ENCODE measurements at regions not wholly inside any gene's neighbourhood (a gene's known extent, or its start where the extent isn't known, plus 50 kb on each side); places are given as distances from the start of the nearest gene placed in this dataset.

DNA sequence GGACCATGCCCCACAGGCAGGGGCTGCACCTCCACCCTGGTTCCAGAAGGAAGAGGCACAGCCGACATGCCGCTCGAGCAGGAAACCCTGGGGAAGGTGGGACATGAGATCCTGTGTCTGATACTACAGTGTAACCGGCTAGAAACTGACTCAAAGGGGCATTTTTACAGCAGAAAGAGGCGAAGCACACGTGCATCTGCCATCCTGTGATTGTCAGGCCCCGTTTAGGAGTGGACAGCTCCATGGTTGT, 62.7 kb downstream of the SIK1 start:
- no peak for DNase-seq

DNA sequence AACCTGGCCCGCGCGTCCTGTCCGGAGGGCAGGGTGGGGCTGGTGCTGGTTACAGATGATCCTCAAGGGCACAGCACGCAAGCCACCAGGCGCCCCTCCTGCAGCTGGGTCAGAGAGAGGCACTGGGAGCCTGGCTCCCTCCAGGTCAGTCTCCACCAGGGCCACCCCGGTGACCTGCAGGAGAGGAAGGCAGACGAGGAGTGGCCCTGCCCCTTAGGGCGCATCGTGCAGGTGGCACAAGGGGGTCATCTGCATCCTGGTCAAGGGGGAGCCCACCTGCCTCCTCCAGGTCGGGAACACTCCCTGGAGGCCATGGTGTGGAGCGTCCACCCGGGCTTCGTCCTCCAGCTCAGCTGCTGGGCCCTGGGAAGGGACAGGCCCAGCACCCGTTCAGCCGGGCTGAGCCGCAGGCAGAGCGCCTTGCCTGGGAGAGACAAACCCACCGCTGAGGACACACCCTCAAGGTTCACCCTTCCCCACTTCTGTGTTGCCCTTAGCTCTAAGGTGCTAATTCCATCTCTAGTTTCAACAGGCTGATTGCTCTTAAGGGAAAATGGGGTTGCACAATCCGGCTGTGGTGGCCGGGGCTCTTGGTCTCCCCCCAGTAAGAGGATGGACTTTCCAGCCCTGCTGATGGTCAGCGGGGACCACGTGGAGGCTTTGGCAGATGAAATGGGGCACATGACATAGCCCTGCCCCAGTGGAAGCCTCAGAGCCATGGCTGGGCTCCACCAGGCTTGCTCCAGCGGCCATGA, 63.2 kb downstream of the SIK1 start:
- DNase-seq, result no peak

DNA sequence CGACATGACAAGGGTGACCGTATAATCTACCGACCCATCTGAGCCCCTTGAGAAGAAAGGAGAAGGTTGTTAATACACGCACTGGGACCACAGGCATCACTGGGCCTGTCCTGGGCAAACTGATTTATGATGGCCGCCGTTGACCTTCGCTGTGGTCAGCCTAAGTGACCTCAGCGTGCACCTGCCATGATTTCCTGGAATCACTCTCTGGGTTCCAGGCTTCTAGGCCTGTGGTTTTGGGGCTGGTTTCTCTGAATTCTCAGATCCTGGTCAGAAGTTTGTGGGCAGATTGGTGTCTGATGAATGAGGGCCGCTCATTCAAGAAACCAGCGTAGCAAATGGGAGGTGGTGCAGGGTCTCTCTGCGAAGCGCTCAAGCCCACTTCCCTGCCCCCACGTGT, 64.0 kb downstream of the SIK1 start:
- no peak for DNase-seq

DNA sequence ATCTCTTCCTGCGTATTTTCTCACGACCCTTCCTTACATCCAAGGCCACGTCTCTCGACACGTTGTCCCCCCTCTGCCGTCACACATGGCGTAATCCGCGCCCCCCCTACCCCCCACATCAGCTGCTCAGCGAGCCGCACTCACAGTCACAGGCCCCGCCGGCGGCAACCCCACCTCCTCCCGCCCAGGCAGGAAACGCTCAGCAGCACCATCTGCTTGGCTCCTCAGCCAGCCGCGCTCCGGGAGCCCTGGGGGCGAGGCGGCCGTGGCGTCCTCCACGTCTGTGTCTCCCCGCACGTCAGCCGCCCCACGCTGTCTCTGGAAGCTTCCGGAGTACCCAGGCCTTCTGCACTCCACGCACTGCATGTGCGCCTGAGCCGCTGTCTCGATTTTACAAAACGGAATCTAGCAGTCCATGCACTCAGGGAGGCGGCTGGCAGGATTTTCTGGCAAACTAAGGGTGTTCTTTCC, 64.6 kb downstream of the SIK1 start:
- no peak for DNase-seq

- no peak for DNase-seq
Observed at GRCh38 chr21:43361493-43362296, 65.2 kb downstream of the SIK1 start.

GRCh38 chr21:43361127-43361492, 65.8 kb downstream of the SIK1 start:
- DNase-seq, result no peak

GRCh38 chr21:43360441-43361126, 66.3 kb downstream of the SIK1 start:
- DNase-seq, result no peak

GRCh38 chr21:43358940-43359822, 67.8 kb downstream of the SIK1 start:
- DNase-seq, result no peak

DNA sequence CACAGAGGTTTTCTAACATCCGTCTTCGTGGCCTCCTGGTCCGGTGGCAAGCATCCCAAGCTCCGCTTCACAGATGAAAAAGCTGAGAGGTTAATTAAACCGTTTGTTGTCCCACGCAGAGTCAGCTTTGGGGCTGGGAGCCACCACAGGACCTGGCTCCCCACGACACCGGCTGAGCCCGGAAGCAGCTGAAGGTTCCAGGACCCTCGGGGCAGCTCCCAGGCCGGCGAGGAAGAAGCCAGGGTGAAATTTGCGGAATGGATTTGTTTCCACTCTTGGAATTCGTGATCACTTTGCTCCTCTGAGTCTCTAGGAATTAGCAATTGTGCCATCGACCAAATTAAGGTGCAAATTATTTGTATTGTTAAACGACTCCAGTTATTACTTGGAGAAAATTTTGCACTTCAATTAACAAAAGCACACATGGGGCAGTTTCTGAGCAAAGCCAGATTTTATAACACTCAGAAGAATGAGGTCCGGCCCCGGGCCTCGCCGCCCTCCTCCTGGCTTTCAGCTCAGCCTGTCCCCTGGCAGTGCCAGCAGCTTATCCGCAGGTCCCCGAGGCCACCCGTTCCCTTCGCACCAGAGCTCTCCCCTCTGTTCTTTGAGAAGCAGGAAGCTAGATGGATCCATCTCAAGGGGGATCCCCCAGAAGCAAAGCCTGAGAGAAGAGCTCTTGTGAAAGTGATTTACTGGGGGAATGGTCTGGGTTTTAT, 69.1 kb downstream of the SIK1 start:
- no peak for DNase-seq

GRCh38 chr21:43355925-43356289, 71.0 kb downstream of the SIK1 start:
- DNase-seq, result no peak

GRCh38 chr21:43355266-43355924, 71.5 kb downstream of the SIK1 start:
- DNase-seq, result no peak

- no peak for DNase-seq
Observed at GRCh38 chr21:43354666-43355065, 72.3 kb downstream of the SIK1 start.

GRCh38 chr21:43354026-43354420, 72.9 kb downstream of the SIK1 start:
- DNase-seq, result peak; percentile 9

GRCh38 chr21:43353282-43354025, 73.5 kb downstream of the SIK1 start:
- no peak for DNase-seq

DNA sequence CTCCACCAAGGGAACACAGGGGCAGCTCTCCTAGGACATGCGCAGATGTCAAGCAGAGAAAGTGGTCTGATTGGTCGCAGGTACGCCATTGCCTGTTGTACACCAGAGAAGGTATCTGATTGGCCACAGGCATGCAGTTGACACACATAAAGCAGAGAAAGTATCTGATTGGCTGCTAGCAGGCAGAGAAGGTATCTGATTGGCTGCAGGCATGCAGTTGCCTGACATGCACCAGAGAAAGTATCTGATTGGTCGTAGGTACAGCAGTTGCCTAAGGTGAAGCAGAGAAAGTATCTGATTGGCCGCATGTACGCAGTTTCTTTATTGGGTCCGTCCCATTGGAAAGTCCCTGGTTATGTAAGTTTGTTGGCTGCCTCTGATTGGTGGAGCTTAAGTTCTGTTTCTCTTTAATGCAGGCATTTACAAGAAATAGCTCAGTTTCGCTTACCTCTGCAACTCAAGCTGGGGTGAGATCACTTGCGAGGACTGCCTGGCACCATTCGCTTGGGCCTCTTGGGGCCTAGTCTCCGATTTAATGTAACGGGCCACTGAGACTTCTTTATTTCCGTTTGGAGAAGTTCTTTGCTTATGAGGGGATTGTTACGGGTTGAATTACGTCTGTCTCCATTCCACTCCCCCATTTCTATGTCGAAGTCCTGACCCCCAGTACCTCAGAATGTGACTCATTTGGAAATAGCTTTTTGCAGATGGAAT, 74.2 kb downstream of the SIK1 start:
- no peak for DNase-seq

GRCh38 chr21:43352154-43352537, 74.8 kb downstream of the SIK1 start:
- DNase-seq, result no peak

DNA sequence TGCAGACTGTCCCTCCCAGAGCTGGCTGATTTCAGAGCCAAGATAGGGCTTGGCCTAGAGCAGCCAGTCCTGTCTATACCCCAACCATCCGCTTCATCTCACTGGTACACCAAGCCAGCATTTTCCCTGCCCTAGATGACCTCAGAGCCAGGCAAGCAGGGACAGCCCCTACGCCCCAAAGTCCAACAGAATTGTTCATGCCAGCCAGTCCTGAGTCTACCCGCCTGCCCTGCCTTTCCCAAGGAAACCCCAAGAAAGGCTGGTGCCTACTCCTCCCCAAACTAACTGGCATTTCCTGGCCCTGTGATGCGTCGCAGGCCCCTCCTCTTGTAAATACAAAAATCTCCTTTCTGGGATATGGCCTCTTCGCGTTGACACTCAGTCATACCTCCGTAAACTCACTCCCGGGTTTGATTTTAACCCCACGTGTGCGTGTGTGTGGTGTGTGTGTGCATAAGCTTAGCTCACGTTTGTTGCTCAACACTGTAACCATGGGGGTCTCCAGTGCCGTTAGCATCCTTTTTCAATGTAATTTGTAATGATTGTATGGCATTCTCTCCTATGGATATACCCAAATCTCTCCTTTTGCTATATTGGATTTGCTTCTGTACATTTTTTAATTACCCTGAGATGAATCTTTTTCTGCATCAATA, 75.3 kb downstream of the SIK1 start:
- no peak for DNase-seq

DNA sequence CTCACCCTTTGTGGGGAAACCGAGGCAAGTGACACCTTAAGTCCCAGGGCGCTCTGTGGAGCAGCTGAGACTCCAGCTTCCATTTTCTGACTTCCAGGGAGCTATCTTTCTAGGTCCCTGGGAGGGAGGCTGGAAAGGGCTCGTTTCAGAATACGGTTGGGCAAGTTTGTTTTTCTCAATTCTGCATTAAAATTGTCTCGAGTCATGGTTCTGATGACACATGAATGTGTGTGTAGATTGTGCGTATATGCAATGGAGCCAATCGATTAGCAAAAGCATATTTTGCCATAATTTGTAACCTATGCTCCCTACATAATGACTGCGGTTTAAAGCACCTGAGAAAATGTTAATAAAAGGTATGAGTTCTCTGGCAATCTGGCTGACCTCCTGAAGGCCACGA, 77.3 kb downstream of the SIK1 start:
- no peak for DNase-seq

DNA sequence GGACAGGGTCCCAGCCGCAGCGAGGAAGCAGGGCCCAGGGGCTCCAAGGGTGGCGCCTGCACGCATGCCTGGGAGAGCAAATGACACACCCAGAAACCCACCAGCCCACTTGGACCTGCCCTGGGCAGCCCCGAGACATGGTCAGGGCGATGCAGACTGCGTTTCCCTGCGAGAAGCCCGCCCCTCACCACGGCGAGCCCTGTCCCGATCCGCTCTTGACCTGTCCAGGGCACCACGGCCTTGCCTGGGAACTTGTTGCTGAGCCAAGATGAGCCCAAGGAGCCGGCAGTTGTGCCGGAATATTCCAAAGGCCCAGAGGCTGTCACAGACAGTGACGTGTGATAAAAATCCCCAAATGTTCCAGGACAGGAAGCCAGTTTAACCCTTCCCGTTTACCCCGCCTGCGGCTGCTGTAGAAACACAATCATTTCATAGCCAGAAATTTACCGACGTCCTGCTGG, 78.1 kb downstream of the SIK1 start:
- DNase-seq, result no peak

Measured in NCI-H1417 treated with DMSO at 0.1 percent for 48 hours (cell line).